ENCODE measurements at regions not wholly inside any gene's neighbourhood (a gene's known extent, or its start where the extent isn't known, plus 50 kb on each side); places are given as distances from the start of the nearest gene placed in this dataset.

DNA sequence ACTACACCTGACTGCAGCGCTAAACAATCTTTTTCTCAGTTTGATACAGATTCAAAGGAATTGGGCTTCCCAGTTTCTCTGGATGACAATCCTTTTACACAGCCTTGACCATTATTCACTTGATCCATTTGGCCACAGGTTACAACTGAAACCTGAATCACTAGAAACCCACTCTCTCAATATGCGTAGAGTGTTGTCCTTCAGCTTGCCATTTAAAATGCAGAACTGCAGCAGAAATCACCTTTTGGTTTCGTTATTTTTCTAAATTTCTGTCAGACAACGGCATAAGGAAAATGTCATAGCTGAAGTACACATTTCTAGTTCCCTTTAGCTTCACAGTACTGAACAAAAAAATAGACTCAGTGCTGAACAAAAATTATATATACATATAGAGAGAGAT lies 255.8 kb upstream of the TENM3 start:
- H3K4me3 ChIP-seq (ENCODE audit: low read depth, low read length): no peak overlapping the region
- DNase-seq (ENCODE audit: low read depth): no peak
- TF ChIP-seq, protein P1, sequence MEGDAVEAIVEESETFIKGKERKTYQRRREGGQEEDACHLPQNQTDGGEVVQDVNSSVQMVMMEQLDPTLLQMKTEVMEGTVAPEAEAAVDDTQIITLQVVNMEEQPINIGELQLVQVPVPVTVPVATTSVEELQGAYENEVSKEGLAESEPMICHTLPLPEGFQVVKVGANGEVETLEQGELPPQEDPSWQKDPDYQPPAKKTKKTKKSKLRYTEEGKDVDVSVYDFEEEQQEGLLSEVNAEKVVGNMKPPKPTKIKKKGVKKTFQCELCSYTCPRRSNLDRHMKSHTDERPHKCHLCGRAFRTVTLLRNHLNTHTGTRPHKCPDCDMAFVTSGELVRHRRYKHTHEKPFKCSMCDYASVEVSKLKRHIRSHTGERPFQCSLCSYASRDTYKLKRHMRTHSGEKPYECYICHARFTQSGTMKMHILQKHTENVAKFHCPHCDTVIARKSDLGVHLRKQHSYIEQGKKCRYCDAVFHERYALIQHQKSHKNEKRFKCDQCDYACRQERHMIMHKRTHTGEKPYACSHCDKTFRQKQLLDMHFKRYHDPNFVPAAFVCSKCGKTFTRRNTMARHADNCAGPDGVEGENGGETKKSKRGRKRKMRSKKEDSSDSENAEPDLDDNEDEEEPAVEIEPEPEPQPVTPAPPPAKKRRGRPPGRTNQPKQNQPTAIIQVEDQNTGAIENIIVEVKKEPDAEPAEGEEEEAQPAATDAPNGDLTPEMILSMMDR (conservative IDR thresholded peaks at IDR 0.05; ENCODE audit: low read depth, low read length): no peak

GRCh38 chr4:181989071-181989470 lies 254.1 kb upstream of the TENM3 start:
- TF ChIP-seq, protein P1 (conservative IDR thresholded peaks at IDR 0.05; ENCODE audit: low read depth, low read length): no peak
- H3K4me3 ChIP-seq (ENCODE audit: low read depth, low read length): no peak overlapping the region
- DNase-seq (ENCODE audit: low read depth): no peak

GRCh38 chr4:181991369-181992108 lies 251.7 kb upstream of the TENM3 start:
- no peak for DNase-seq (ENCODE audit: low read depth)
- TF ChIP-seq, protein P1 (conservative IDR thresholded peaks at IDR 0.05; ENCODE audit: low read depth, low read length): no peak
- H3K4me3 ChIP-seq (ENCODE audit: low read depth, low read length): no peak overlapping the region

- no peak overlapping the region for H3K4me3 ChIP-seq (ENCODE audit: low read depth, low read length)
- TF ChIP-seq, protein P1 (conservative IDR thresholded peaks at IDR 0.05; ENCODE audit: low read depth, low read length): peak; percentile 23
- no peak for DNase-seq (ENCODE audit: low read depth)
Observed at GRCh38 chr4:181998398-181999295, 244.6 kb upstream of the TENM3 start.

GRCh38 chr4:182000077-182000476 lies 243.1 kb upstream of the TENM3 start:
- no peak for DNase-seq (ENCODE audit: low read depth)
- TF ChIP-seq, protein P1 (conservative IDR thresholded peaks at IDR 0.05; ENCODE audit: low read depth, low read length): no peak
- no peak overlapping the region for H3K4me3 ChIP-seq (ENCODE audit: low read depth, low read length)

- TF ChIP-seq, protein P1 (conservative IDR thresholded peaks at IDR 0.05; ENCODE audit: low read depth, low read length): no peak
- no peak overlapping the region for H3K4me3 ChIP-seq (ENCODE audit: low read depth, low read length)
- DNase-seq (ENCODE audit: low read depth): no peak
Observed at GRCh38 chr4:182010876-182011275, 232.3 kb upstream of the TENM3 start.

Data from epithelial cell of proximal tubule (primary cell).